Prostate gland (tissue), 2 donors: ENCODE measurements at regions not wholly inside any gene's neighbourhood (a gene's known extent, or its start where the extent isn't known, plus 50 kb on each side); places are given as distances from the start of the nearest gene placed in this dataset.

Experiments used
- CTCF ChIP-seq, 4 experiments: fragments of 200-600 bp in 2 of 4; fragments of 450-650 bp in 2 of 4; sonication (generic) in 2 of 4; IDR thresholded peaks; 1 replicate in 3 of 4; 2 replicates in 1 of 4; pipeline ENCODE4 v1.5.1; 2016 to 2019; ENCODE audit warnings: antibody characterized with exemption in 4 of 4, mild to moderate bottlenecking in 2 of 4, moderate library complexity in 2 of 4
- POLR2A ChIP-seq: fragments of 450-650 bp; IDR thresholded peaks from one replicate; pipeline ENCODE4 v1.6.1; 2016; ENCODE audit warnings: antibody characterized with exemption, mild to moderate bottlenecking

DNA sequence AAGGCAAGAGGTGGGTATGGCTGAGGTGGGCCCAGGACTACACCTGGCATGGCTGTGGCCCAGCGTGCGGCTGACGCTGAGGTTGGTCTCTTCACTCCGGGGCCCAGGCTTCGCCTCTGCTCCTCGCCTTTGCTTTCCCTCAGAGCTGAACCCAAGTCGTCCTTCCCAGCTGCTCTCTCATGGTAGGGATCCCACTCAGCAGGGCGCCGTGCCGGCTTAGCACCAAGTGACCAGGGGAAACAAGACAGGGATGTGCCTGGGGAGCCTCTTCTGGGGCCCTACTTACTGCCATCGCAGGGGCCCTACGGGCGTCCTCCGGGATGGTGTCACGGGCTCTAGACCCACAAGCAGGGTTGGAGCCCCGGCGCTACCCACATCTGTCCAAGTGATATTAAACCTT is 138.1 kb upstream of the ALKAL2 start:
- no peak for TF ChIP-seq CTCF (IDR thresholded peaks at IDR 0.05)
- TF ChIP-seq POLR2A, result no peak
